ENCODE measurements at regions not wholly inside any gene's neighbourhood (a gene's known extent, or its start where the extent isn't known, plus 50 kb on each side); places are given as distances from the start of the nearest gene placed in this dataset.

- FAIRE-seq (no peak), DNase-seq (ENCODE audit: low read depth, low spot score) (no peak)
- H3K27ac ChIP-seq (ENCODE audit: insufficient read depth, low read depth, low read length): no peak overlapping the region
- ChIA-PET POLR2A (no interaction called here), CTCF (no interaction called here)
- dilution Hi-C loops (cut with MboI; ENCODE audit: extremely low pct_ligation_motif_present, low sequenced_read_pairs) (no loop called here), intact Hi-C loops (cut with micrococcal nuclease) (no loop called here)
- H4K20me1 ChIP-seq (replicated peaks; ENCODE audit: control insufficient read depth, extremely low read depth, insufficient read depth, low read length): no peaks in the 10 kb centered on the region
- no TSS peak for BruUV-seq (replicated peaks)
- peaks cover 8% of the 10 kb centered on the region for H3K4me1 ChIP-seq (ENCODE audit: control insufficient read depth, extremely low read depth, insufficient read depth, low read length)
- H3K4me2 ChIP-seq (ENCODE audit: insufficient read depth, low read length): no peak overlapping the region
- H3K9ac ChIP-seq (replicated peaks; ENCODE audit: extremely low read depth, insufficient read depth, low read length): no peak overlapping the region
- H3K79me2 ChIP-seq (ENCODE audit: control insufficient read depth, insufficient read depth, low read length): peaks cover 13% of the 10 kb centered on the region
- no peaks in the 10 kb centered on the region for H3K9me3 ChIP-seq (replicated peaks; ENCODE audit: control insufficient read depth, insufficient read depth, low read length)
- no peak overlapping the region for H3K4me3 ChIP-seq (replicated peaks in 1 of 3; ENCODE audit: insufficient read depth in 1 of 3, low read depth in 1 of 3, low read length in 3 of 3)
- no peak for TF ChIP-seq EZH2 (IDR thresholded peaks at IDR 0.05; ENCODE audit: borderline replicate concordance, low read depth, low read length, severe bottlenecking)
- no peak for TF ChIP-seq GATA2 (IDR thresholded peaks at IDR 0.05; ENCODE audit: insufficient read depth, insufficient read length, low read depth, low read length)
- H3K27me3 ChIP-seq (ENCODE audit: control insufficient read depth in 2 of 2, insufficient read depth in 2 of 2, low read length in 2 of 2): no peaks in the 10 kb centered on the region
- no peaks in the 10 kb centered on the region for H3K9me1 ChIP-seq (replicated peaks; ENCODE audit: control insufficient read depth, extremely low read depth, insufficient read depth, low read length)
- H2AFZ ChIP-seq (ENCODE audit: low read depth, low read length): no peak overlapping the region
- H3K36me3 ChIP-seq (ENCODE audit: control insufficient read depth in 2 of 2, extremely low read depth in 1 of 2, insufficient read depth in 2 of 2, low read length in 2 of 2): peaks cover 2 to 3% of the 10 kb centered on the region in 2 experiments
Measured at GRCh38 chr5:8461543-8461942, 592.6 kb downstream of the MTRR start.

GRCh38 chr5:8462565-8462964 is 593.6 kb downstream of the MTRR start:
- dilution Hi-C loops (cut with MboI; ENCODE audit: extremely low pct_ligation_motif_present, low sequenced_read_pairs) (no loop called here), intact Hi-C loops (cut with micrococcal nuclease) (no loop called here)
- Histone ChIP-seq H3K9ac (replicated peaks; ENCODE audit: extremely low read depth, insufficient read depth, low read length) (no peak overlapping the region), H3K27me3 (ENCODE audit: control insufficient read depth in 2 of 2, insufficient read depth in 2 of 2, low read length in 2 of 2) (no peaks in the 10 kb centered on the region), H3K4me3 (replicated peaks in 1 of 3; ENCODE audit: insufficient read depth in 1 of 3, low read depth in 1 of 3, low read length in 3 of 3) (no peak overlapping the region), H4K20me1 (replicated peaks; ENCODE audit: control insufficient read depth, extremely low read depth, insufficient read depth, low read length) (no peaks in the 10 kb centered on the region), H3K27ac (ENCODE audit: insufficient read depth, low read depth, low read length) (no peak overlapping the region), H2AFZ (ENCODE audit: low read depth, low read length) (no peak overlapping the region), H3K79me2 (ENCODE audit: control insufficient read depth, insufficient read depth, low read length) (peaks cover 13% of the 10 kb centered on the region), H3K9me1 (replicated peaks; ENCODE audit: control insufficient read depth, extremely low read depth, insufficient read depth, low read length) (no peaks in the 10 kb centered on the region), H3K9me3 (replicated peaks; ENCODE audit: control insufficient read depth, insufficient read depth, low read length) (no peaks in the 10 kb centered on the region), H3K4me1 (ENCODE audit: control insufficient read depth, extremely low read depth, insufficient read depth, low read length) (peaks cover 4% of the 10 kb centered on the region), H3K36me3 (ENCODE audit: control insufficient read depth in 2 of 2, extremely low read depth in 1 of 2, insufficient read depth in 2 of 2, low read length in 2 of 2) (peaks cover 2 to 3% of the 10 kb centered on the region in 2 experiments), H3K4me2 (ENCODE audit: insufficient read depth, low read length) (no peak overlapping the region)
- BruUV-seq (replicated peaks): no TSS peak
- ChIA-PET CTCF (no interaction called here), POLR2A (no interaction called here)
- TF ChIP-seq GATA2 (IDR thresholded peaks at IDR 0.05; ENCODE audit: insufficient read depth, insufficient read length, low read depth, low read length): no peak
- FAIRE-seq (no peak), DNase-seq (ENCODE audit: low read depth, low spot score) (no peak)

Data from endothelial cell of umbilical vein (primary cell).